GM21515 (cell line): ENCODE measurements at regions not wholly inside any gene's neighbourhood (a gene's known extent, or its start where the extent isn't known, plus 50 kb on each side); places are given as distances from the start of the nearest gene placed in this dataset.

Experiments
- ATAC-seq: cut with Tn5 transposase; IDR thresholded peaks from one replicate; pipeline ENCODE4 v1.9.1; 2021; ENCODE audit not compliant: unreplicated experiment

DNA sequence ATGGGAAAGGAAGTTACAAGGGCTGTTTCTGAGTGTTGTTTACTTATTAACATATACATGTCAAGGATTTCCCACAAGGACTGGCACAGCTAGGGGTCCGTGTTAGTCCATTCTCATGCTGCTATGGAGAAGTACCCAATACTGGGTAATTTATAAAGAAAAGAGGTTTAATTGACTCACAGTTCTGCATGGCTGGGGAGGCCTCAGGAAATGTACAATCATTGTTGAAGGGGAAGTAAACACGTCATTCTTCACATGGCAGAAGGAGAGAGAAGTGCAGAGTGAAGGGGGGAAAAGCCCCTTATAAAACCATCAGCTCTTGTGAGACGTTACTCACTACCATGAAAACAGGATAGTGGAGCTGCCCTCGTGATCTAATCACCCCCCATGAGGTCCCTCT is 128.9 kb upstream of the CELF4 start:
- ATAC-seq = no peak

DNA sequence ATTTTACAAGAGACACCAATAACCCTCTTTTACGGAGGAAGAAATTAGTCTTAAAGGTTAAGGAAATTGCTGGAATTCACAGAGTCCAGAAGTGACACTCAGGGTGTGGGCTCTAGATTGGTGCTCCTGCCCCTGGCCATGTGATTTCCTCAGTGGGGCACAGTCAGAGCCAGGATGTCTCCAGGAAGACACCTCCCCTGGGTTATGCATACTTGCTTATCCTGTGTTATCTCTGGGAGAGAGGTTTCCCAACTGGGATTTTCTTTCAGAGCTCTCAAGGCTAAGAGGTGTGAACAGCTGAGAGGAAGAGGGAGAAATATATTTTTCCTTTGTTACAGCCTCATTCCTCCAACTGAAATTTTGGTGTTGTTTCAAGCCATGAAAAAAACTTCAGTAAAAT is 125.6 kb upstream of the CELF4 start:
- ATAC-seq = no peak

DNA sequence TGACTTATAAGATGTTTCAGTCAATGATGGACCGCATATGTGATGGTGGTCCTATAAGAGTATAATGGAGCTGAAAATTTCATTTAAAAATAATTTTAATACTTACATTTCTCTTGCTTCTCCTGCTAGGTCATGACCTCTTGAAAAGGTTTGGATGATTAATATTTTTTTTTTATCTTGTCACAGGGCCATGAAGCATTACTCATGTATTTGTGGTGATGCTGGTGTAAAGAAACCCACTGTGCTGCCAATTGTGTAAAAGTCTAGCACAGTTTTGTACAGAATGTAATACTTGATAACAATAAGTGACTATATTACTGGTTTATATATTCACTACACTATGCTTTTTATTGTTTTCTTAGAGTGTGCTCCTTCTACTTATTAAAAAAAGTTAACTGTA is 124.2 kb upstream of the CELF4 start:
- ATAC-seq = no peak

DNA sequence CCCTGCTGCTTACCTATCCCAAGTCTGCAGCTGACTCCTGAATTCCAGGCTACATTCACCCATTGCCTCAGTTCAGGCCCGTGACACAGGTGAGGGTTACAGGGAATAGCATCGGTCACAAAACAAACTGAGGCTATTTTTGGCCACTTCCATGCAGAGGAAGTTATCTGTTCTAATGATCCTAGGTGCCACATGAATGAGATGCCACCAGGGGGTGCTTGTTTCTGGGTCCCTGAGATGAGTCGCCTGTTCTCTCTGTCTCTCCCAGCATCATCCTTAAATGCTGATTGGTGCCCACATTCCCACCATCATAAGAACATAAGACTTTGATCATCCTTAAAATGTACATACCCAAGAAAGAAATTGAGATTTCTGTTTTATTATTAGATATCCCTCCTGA is 119.0 kb upstream of the CELF4 start:
- no peak for ATAC-seq

DNA sequence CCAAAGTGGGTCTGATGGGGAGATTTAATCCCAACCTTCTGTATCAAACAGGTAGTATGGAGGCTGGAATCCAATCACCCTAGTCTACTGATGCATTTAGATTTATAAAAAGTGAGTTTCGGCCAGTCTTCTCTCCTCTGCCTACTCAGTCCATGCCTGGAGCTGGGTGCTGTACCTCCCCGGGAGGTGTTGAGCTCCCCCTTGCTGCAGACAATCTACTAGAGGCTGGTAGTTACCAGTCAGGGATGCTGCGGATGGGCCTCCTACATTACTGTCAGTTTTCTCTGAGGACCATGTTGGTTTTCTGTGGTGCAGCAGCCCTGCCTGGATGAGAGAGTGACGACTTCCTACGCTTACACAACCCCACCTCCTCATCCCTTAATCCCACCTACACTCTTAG is 118.6 kb upstream of the CELF4 start:
- ATAC-seq = no peak

DNA sequence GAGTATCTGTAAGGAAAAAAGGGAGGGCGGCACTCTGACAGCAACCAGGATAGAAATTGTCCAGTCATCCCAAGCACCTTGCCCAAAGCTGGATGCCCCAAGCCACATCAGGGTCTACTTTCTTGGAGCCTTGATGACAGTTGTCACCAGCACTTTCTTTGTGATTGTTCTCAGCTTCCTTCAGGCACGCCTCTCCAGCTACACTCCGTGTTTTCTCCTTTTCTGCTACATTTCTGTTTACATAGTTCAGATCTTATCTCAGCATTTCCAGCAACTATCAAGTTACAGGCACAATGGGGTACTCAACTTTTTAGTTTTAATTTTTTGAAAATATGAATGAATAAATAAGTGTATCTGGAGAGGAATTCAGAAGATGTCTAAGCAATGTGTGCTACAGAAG is 115.3 kb upstream of the CELF4 start:
- no peak for ATAC-seq

DNA sequence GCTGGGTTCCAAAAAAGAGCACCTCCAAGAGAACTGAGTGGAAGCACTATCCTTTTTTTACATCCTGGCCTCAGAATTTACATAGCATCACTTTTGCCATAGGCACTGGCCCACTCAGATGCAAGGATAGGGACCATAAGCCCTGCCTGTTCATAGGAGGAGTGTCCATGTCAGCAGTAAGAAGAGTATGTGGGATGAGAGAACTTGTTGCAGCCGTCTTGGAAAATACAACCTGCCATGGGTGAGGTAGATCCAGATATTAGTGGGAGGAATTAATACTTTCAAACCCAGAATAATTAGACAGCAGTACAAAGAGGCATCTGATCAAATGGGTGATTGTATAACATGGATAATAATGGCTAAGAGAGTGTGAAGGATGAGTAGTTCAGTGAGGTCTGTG is 110.7 kb upstream of the CELF4 start:
- no peak for ATAC-seq

DNA sequence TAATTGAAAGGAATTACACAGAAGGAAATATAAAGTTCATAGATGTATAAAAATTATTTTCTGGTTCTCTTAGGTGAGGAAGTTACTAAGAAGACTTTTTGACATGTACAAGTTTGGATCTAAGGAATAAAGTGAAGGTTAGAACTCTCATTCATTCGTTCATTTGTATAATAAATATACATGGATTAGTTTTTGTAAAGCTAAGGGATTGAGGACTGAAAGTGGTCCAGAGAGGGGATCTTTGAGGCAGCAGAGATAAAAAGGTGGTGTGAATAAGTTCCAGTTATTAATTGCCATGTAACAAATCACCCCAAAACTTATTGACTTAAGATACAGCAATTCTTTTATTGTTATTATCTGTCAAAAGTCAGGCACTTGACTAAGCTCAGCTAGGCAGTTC is 110.1 kb upstream of the CELF4 start:
- ATAC-seq = no peak

DNA sequence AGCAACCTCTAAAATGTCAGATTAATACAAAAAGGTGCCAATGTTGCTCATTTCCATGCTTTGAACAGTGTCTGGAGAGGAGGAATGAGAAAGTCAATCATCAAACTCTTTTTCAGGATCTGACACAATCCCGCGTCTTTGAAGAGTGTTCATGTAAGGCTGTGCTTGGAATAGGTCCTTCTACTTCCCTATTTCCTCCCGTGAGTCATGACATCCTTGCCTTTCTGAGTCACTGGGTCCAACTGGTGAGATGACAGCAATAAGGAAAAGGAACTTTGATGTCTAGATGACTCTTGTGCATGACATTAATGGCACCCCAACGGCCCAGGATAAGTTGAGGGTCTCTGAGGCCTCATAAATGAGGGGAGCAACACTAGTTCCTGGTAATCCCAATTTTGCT is 109.0 kb upstream of the CELF4 start:
- no peak for ATAC-seq

DNA sequence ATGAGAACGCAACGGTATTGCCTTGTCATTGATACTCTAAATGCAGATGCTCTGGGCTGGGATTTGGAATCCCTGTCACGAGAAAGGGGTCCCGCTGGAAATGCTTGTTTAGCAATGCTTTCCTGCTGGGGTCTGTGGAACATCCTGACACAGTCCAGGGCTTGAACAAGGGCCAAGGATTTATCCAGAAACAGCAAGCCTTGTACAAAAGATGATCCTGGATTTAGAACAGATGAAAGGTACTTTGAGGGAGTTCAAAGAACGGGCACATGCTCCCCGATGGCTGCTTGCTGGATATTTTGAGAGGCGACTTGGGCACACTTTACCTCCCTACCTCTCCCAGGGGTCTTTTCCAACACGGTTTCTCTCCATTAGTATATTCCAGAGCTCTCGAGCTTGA is 108.1 kb upstream of the CELF4 start:
- no peak for ATAC-seq

DNA sequence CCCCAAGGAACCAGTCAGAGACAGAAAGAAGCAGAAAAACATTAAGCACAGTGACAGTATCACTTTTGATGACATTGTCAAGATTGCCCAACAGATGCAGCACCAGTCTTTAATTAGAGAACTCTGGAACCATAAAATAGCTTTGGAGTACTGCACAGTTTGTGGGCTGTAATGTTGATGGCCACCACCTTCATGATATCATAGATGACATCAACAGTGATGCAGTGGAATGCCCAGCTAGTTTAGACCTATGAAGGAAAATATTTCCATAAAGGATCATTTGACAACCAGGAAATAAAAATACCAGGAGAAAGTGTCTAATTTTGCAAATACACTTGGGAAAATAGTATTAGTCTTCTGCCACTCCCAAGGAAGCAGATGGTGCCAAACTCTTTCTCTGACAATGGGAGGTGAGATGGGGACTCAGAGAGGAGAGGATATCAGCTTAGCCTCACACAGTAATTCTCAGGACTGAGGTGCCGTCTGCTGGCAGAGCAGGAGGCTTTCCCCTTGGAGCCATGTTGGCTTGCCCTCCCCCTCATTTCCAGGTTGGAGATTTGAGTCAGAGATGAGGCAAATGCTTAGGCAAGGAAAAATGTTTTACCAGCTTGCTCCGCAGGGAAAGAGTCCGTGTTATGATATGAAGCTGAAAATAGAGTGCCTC is 107.5 kb upstream of the CELF4 start:
- ATAC-seq = no peak

DNA sequence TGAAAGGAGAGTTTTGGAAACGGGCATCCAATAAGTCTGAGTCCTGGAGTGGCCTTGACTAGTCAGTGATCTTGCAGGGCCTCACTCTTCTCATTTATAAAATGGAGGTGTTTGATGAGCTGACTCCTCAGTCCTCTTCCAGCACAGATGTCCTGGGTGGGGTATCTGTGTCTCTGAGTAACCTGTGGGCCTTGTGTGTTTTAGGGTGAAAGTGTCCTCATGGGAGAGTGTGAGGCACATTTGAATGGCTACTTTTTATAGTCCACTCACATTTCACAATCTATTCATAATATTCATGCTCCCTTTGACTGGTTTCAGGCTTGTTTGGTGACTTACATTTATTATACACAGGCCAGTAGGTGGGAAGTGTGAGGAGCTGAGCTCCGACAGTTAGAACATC is 106.4 kb upstream of the CELF4 start:
- no peak for ATAC-seq

DNA sequence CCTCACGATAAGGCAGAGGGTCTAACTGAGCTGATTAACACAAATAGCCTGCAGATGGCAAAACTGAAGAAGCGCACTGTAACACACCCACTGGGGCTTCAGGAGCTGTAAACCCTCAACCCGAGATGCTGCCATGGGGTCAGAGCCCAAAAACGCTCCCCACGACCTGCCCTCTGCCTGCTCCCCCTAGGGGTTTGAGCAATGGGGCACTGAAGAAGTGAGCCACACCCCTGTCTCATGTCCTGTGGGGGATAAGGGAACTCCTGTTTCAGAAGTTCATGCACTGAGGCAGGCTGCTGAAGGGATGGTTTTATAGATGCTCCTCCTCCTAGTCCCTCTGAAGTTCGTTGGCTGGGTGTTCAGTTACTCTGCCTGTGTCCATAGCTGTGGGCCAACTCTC is 105.9 kb upstream of the CELF4 start:
- ATAC-seq = no peak

DNA sequence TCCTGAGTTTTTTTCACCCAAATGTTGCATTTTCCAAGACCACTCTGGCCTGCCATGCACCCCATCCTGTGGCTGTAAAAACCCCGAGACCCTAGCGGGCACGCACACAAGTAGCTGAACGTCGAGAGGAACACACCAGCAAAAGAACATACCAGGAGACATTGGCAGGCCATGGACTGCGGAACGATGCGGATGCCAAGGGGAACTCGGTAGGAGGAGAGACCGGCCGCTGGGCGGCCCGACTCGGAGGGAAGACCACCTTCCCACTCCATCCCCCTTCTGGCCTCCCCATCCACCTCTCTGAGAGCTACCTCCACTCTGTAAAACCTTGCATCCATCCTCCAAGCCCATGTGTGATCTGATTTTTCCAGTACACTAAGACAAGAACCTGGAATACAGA is 105.5 kb upstream of the CELF4 start:
- ATAC-seq = no peak

DNA sequence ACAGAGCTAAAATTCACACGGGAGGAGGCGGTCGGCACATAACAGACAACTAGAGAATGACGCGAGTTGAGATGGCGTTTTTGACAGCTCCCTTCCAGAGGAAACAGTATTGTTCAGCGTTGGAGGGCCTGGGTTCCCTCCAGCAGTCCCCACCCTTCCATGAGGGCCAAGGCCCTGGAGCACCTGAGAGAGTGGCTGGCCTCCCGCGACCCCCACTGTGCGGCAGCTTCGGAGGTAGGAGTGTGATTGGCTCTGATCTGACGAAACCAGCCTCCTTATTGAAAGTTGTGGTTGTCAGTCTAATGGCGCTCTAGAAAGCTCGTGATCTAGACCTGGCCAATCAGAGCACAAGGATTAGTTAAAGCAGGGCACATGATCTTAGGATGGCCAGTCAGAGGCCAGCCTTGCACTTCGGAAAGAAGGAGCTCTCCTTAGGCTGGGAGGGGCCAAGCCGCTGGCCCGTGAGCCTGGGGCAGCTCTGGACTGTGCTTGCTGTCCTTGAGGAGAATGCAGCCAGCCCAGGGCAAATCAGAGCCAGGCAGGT is 104.5 kb upstream of the CELF4 start:
- no peak for ATAC-seq

DNA sequence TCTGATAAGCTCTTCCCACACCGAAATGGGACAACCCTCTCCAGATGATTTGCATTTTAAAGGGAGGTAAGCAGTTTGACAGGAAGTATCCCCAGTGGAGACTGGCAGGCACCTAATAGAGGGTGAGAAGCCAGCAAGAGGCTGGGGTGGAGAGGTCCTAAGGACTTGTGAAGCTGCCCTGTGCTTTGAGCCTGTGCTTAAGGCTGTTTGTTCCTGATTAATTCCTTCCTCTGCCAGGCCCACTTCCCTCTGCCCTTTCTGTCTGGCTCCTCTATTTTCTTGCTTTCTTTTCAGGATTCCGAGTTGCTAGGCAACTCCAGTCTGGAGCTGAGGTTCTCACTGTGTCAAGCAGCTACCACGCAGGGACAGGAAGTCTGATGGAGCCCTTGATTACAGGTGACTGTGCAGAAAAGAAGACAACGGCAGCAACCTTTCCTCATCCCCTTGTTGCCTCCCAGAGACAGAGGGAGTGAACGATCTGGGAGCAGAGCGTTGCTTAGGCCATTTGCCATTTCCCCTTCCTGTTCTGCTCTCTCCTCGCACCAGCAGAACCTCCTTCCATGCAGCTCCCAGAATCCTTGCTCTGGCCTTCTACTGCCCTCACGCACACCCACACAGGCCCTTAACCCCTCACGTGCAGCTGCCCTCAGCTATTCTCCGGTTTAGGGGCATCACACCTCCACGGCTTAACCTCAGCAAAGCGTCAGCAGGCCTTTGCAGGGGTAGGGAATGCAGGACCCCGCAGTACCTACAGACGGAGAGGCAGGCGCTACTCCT is 103.6 kb upstream of the CELF4 start:
- ATAC-seq = no peak

DNA sequence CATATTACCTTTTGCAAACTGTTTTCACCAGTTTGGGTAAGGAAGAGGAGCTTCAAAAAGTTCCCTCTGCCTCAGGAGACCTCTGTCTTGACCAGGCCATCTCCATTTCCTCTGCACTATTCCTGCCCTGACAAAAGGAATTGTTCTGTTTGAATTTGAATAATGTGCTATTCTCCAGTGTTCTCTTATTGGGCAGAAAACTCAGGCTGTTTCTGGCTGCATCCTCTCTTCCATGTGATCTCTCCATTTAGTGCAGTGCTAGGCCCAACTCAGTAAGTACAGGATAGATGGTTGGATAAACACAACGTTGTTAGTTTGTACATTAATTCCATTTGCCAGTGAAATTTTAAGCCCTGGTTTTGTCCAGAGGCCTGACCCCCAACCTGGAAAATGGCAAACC is 102.2 kb upstream of the CELF4 start:
- no peak for ATAC-seq

DNA sequence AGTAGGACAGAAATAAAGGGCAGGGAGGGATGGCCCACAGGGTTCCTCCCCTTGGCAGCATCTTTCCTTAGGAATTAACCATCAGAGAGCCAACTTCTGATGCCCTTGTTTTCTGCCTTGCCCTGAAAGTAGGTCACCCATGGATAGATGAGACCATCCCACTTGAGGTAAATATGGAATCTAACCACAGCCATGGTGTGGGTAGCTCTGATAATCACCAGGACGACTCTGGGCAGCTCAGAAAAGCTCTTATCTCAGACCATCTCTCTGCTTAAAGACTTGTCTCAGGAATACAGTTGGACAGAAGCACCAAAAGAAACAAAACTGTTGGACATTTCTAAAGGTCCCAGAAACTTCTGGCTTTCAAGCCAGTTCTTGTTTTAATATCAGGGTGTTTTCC is 101.4 kb upstream of the CELF4 start:
- ATAC-seq = no peak

DNA sequence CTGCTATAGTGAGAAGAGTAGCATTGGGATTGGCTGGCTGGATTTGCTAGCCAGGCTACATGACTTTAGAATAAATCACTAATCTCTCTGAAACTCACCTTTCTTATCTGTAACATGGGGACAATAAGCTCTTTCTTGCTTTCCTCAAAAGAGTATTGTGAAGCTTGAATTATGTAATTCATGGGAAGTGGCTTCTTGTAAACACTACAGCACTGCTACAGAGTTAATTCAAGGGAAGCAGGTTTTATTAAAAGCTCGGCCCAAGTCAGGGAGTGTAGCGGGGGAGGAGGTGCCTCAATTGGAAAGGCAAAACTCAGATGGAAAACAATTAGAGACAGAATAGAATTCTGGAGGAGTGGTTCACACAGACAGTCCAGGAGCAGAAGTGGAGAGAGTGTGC is 100.9 kb upstream of the CELF4 start:
- ATAC-seq = no peak

DNA sequence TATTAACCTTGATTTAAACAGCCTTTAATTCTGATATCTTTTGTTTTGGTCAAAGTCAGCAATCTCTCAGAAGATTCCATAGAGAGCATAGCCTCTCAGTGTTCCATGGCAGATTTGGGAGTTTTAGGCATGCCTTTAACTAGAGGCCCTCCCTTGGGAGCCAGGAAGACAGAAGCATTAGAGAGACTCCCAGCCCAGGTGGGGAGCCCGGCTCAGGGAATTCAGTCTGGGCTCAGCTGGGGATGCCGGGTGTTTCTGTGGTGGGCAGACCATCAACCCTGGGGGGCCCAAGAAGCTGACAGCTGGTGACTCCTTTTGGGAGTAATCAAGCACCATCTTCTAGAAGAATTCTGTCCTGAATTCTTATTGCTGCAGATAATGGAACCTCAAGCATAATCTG is 99.7 kb upstream of the CELF4 start:
- no peak for ATAC-seq

DNA sequence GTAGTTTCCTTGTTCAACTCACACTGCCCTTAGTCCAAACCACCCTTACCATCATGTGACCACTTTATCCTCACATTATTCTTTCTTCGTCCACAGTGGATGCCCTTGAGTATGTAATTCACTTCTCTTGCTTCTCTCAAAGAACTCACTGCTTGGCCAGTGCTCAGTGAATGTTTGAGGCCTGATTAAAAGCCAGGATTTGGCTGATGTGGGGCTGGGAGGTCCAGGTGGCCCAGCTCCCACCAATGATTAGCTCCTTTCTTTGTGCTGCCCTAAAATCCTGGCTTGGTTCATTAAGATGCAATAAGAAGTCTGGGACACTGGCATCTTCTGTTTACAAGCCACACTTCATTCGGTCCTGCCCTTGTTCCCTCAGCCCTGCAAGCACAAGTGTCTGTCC is 97.8 kb upstream of the CELF4 start:
- no peak for ATAC-seq

DNA sequence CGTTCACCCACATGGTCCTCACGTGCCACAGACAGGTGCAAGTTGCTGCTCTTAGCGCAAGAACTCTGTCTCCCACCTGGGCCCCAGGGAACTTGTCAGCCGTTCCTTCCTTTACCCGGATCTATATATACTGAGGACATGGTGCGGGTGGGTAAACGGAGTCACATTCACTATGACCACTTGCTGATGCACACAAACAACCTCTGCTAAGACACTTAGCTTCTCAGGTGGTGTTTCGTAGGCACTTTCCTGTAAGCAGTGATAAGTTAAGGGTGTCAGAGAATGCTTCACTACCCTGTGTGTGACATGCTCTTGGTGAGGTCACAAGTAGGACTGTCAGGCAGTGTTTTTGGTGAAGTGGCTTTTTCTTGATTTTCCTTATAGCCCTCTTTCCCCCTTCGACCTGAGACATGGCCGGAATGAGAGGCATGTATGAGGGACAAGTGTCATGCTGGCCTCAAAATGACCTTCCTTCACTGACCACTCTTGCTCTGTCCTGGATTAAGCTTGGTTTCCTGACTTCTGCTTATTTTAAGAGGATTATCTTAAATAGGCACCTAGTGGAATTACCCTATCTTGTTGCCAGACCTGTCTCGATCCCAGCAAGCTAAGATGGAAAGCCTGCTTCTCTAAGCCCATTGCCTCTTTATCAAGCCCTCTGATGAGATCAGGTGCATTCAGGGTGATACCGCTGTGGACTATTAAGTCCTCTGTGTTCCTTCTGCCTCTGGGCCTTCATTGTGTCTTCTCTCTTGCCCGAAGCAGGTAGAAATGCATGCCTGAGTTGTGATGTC is 97.1 kb upstream of the CELF4 start:
- ATAC-seq = no peak
